ENCODE measurements at regions not wholly inside any gene's neighbourhood (a gene's known extent, or its start where the extent isn't known, plus 50 kb on each side); places are given as distances from the start of the nearest gene placed in this dataset.
A peak's percentile ranks its signal among the peaks of the same experiment; 100 is the strongest.

GRCh38 chr4:157821814-157822213 is 351.0 kb downstream of the GASK1B start:
- no peak for DNase-seq (ENCODE audit: extremely low spot score)
- ChIA-PET POLR2A (no interaction called here), CTCF (no interaction called here)
- no peak for TF ChIP-seq ZNF384 (IDR thresholded peaks at IDR 0.05)

- POLR2A ChIA-PET = no interaction called here
- CTCF ChIA-PET = no interaction called here
- no peak for DNase-seq (ENCODE audit: extremely low spot score)
- TF ChIP-seq FOXM1 (IDR thresholded peaks at IDR 0.05; ENCODE audit: borderline replicate concordance) (no peak), BHLHE40 (IDR thresholded peaks at IDR 0.05; ENCODE audit: borderline replicate concordance) (no peak), ARNT (IDR thresholded peaks at IDR 0.05) (no peak), SUZ12 (IDR thresholded peaks at IDR 0.05) (no peak), PKNOX1 (IDR thresholded peaks at IDR 0.05) (no peak), SP1 (IDR thresholded peaks at IDR 0.05) (no peak), ELF4 (IDR thresholded peaks at IDR 0.05) (no peak), TARDBP (IDR thresholded peaks at IDR 0.05) (no peak), LEF1 (IDR thresholded peaks at IDR 0.05; ENCODE audit: borderline replicate concordance) (no peak), L3MBTL2 (conservative IDR thresholded peaks at IDR 0.05) (no peak), NFRKB (IDR thresholded peaks at IDR 0.05) (no peak)
These were observed 352.9 kb downstream of the GASK1B start for GRCh38 chr4:157819693-157820464.

GRCh38 chr4:157818946-157819692 is 353.7 kb downstream of the GASK1B start:
- no peak for TF ChIP-seq PKNOX1 (IDR thresholded peaks at IDR 0.05)
- ChIA-PET POLR2A (no interaction called here), CTCF (no interaction called here)
- no peak for DNase-seq (ENCODE audit: extremely low spot score)

GRCh38 chr4:157810137-157810774 is 362.6 kb downstream of the GASK1B start:
- no peak for DNase-seq (ENCODE audit: extremely low spot score)
- POLR2A ChIA-PET = no interaction called here
- CTCF ChIA-PET = no interaction called here
- TF ChIP-seq ZNF384 (IDR thresholded peaks at IDR 0.05) (no peak), NFRKB (IDR thresholded peaks at IDR 0.05) (no peak), HDGF (IDR thresholded peaks at IDR 0.05; ENCODE audit: borderline replicate concordance) (no peak), ELF4 (IDR thresholded peaks at IDR 0.05) (no peak), ARNT (IDR thresholded peaks at IDR 0.05) (no peak), TARDBP (IDR thresholded peaks at IDR 0.05) (no peak)

GRCh38 chr4:157808796-157809383 is 363.9 kb downstream of the GASK1B start:
- CTCF ChIA-PET = no interaction called here
- TF ChIP-seq FOXK2 (IDR thresholded peaks at IDR 0.05) (no peak), FOXA1 (IDR thresholded peaks at IDR 0.05) (no peak), CTBP1 (IDR thresholded peaks at IDR 0.05; ENCODE audit: borderline replicate concordance) (no peak), ELF4 (IDR thresholded peaks at IDR 0.05) (no peak), NFRKB (IDR thresholded peaks at IDR 0.05) (no peak), BHLHE40 (IDR thresholded peaks at IDR 0.05; ENCODE audit: borderline replicate concordance) (no peak), ZNF384 (IDR thresholded peaks at IDR 0.05) (no peak), ARNT (IDR thresholded peaks at IDR 0.05) (no peak), HDGF (IDR thresholded peaks at IDR 0.05; ENCODE audit: borderline replicate concordance) (no peak), SP1 (IDR thresholded peaks at IDR 0.05) (no peak), LEF1 (IDR thresholded peaks at IDR 0.05; ENCODE audit: borderline replicate concordance) (no peak), SUZ12 (IDR thresholded peaks at IDR 0.05) (no peak)
- POLR2A ChIA-PET = no interaction called here
- no peak for DNase-seq (ENCODE audit: extremely low spot score)

- CTCF ChIA-PET = no interaction called here
- TF ChIP-seq TARDBP (IDR thresholded peaks at IDR 0.05) = no peak
- TF ChIP-seq FOXA1 (IDR thresholded peaks at IDR 0.05) = no peak
- TF ChIP-seq BHLHE40 (IDR thresholded peaks at IDR 0.05; ENCODE audit: borderline replicate concordance) = no peak
- TF ChIP-seq FOXM1 (IDR thresholded peaks at IDR 0.05; ENCODE audit: borderline replicate concordance) = no peak
- TF ChIP-seq SP1 (IDR thresholded peaks at IDR 0.05) = no peak
- TF ChIP-seq NFRKB (IDR thresholded peaks at IDR 0.05) = no peak
- TF ChIP-seq HDGF (IDR thresholded peaks at IDR 0.05; ENCODE audit: borderline replicate concordance) = no peak
- TF ChIP-seq CTBP1 (IDR thresholded peaks at IDR 0.05; ENCODE audit: borderline replicate concordance) = no peak
- POLR2A ChIA-PET = no interaction called here
- no peak for DNase-seq (ENCODE audit: extremely low spot score)
These were observed 366.6 kb downstream of the GASK1B start for GRCh38 chr4:157806184-157806583.

- ChIA-PET POLR2A (no interaction called here), CTCF (no interaction called here)
- peak; percentile 8 for DNase-seq (ENCODE audit: extremely low spot score)
These were observed 367.8 kb downstream of the GASK1B start for GRCh38 chr4:157804986-157805385.

More at GRCh38 chr4:157804986-157805385, 367.8 kb downstream of the GASK1B start:
- TF ChIP-seq FOXM1 (IDR thresholded peaks at IDR 0.05; ENCODE audit: borderline replicate concordance) (no peak), HDGF (IDR thresholded peaks at IDR 0.05; ENCODE audit: borderline replicate concordance) (no peak), PKNOX1 (IDR thresholded peaks at IDR 0.05) (no peak), ZNF384 (IDR thresholded peaks at IDR 0.05) (no peak), SP1 (IDR thresholded peaks at IDR 0.05) (no peak), LEF1 (IDR thresholded peaks at IDR 0.05; ENCODE audit: borderline replicate concordance) (no peak), NFRKB (IDR thresholded peaks at IDR 0.05) (no peak), ARNT (IDR thresholded peaks at IDR 0.05) (no peak), CTBP1 (IDR thresholded peaks at IDR 0.05; ENCODE audit: borderline replicate concordance) (no peak), L3MBTL2 (conservative IDR thresholded peaks at IDR 0.05) (no peak), FOXK2 (IDR thresholded peaks at IDR 0.05) (no peak), SUZ12 (IDR thresholded peaks at IDR 0.05) (no peak), BHLHE40 (IDR thresholded peaks at IDR 0.05; ENCODE audit: borderline replicate concordance) (no peak), TARDBP (IDR thresholded peaks at IDR 0.05) (no peak), ELF4 (IDR thresholded peaks at IDR 0.05) (no peak), FOXA1 (IDR thresholded peaks at IDR 0.05) (no peak)
